ENCODE measurements at regions not wholly inside any gene's neighbourhood (a gene's known extent, or its start where the extent isn't known, plus 50 kb on each side); places are given as distances from the start of the nearest gene placed in this dataset.

- H4K20me1 ChIP-seq (replicated peaks; ENCODE audit: control insufficient read depth, extremely low read depth, insufficient read depth, low read length) = no peaks in the 10 kb centered on the region
- dilution Hi-C loops (cut with MboI; ENCODE audit: extremely low pct_ligation_motif_present, low sequenced_read_pairs) = no loop called here
Observed at GRCh38 chr18:7415081-7415894, 151.8 kb upstream of the PTPRM start.

More at GRCh38 chr18:7415081-7415894, 151.8 kb upstream of the PTPRM start:
- no peaks in the 10 kb centered on the region for H3K27me3 ChIP-seq (ENCODE audit: control insufficient read depth in 2 of 2, insufficient read depth in 2 of 2, low read length in 2 of 2)
- H3K79me2 ChIP-seq (ENCODE audit: control insufficient read depth, insufficient read depth, low read length) = no peaks in the 10 kb centered on the region
- H3K9me3 ChIP-seq (replicated peaks; ENCODE audit: control insufficient read depth, insufficient read depth, low read length) = no peaks in the 10 kb centered on the region
- FAIRE-seq (no peak), DNase-seq (ENCODE audit: low read depth, low spot score) (peak; percentile 13)
- no peaks in the 10 kb centered on the region for H3K36me3 ChIP-seq (ENCODE audit: control insufficient read depth in 2 of 2, extremely low read depth in 1 of 2, insufficient read depth in 2 of 2, low read length in 2 of 2)
- H3K27ac ChIP-seq (ENCODE audit: insufficient read depth, low read depth, low read length) = no peak overlapping the region
- ChIA-PET CTCF (interaction anchor here (0.7 to 1.5 kb wide), 3 partner anchors 50 to 152 kb away, joined by 3 to 5 read pairs (median 4); partner anchors contain the start of gene PTPRM), POLR2A (no interaction called here)
- BruUV-seq (replicated peaks) = no TSS peak
- H3K9ac ChIP-seq (replicated peaks; ENCODE audit: extremely low read depth, insufficient read depth, low read length) = no peak overlapping the region
- H3K4me2 ChIP-seq (ENCODE audit: insufficient read depth, low read length) = no peak overlapping the region
- H3K4me1 ChIP-seq (ENCODE audit: control insufficient read depth, extremely low read depth, insufficient read depth, low read length) = no peaks in the 10 kb centered on the region
- no peak overlapping the region for H3K4me3 ChIP-seq (replicated peaks in 1 of 3; ENCODE audit: insufficient read depth in 1 of 3, low read depth in 1 of 3, low read length in 3 of 3)
- no peak overlapping the region for H2AFZ ChIP-seq (ENCODE audit: low read depth, low read length)
- no peaks in the 10 kb centered on the region for H3K9me1 ChIP-seq (replicated peaks; ENCODE audit: control insufficient read depth, extremely low read depth, insufficient read depth, low read length)
- TF ChIP-seq POLR2A (IDR thresholded peaks at IDR 0.05; ENCODE audit: low read depth, low read length) = no peak
- TF ChIP-seq JUN (IDR thresholded peaks at IDR 0.05; ENCODE audit: borderline replicate concordance, insufficient read depth, insufficient read length, low read depth) = no peak
- TF ChIP-seq POLR2AphosphoS5 (IDR thresholded peaks at IDR 0.05; ENCODE audit: insufficient read depth, low read depth, low read length) = no peak
- TF ChIP-seq FOS (IDR thresholded peaks at IDR 0.05; ENCODE audit: borderline replicate concordance, insufficient read depth, low read length) = no peak
- TF ChIP-seq MYC (IDR thresholded peaks at IDR 0.05; ENCODE audit: low read depth, low read length) = no peak
- no peak for TF ChIP-seq CTCF (IDR thresholded peaks at IDR 0.05; ENCODE audit: extremely low read depth in 1 of 2, insufficient read depth in 1 of 2, low read depth in 1 of 2, low read length in 2 of 2)
- no peak for TF ChIP-seq GATA2 (IDR thresholded peaks at IDR 0.05; ENCODE audit: insufficient read depth, insufficient read length, low read depth, low read length)
- no peak for TF ChIP-seq MAX (IDR thresholded peaks at IDR 0.05; ENCODE audit: insufficient read depth, insufficient read length)
- no peak for TF ChIP-seq EZH2 (IDR thresholded peaks at IDR 0.05; ENCODE audit: borderline replicate concordance, low read depth, low read length, severe bottlenecking)
- intact Hi-C loops (cut with micrococcal nuclease) = no loop called here

Data from endothelial cell of umbilical vein (primary cell).